CD4-positive, alpha-beta T cell (primary cell): ENCODE measurements at regions not wholly inside any gene's neighbourhood (a gene's known extent, or its start where the extent isn't known, plus 50 kb on each side); places are given as distances from the start of the nearest gene placed in this dataset.

Experiments
- ATAC-seq: fragments of 200-7000 bp; cut with Tn5 transposase; one replicate; pipeline ENCODE4 v1.10.0; 2022; ENCODE audit warnings: mild to moderate bottlenecking; ENCODE audit not compliant: poor library complexity
- CTCF ChIA-PET: fragments of 350-600 bp; sonication (Branson Sonifier 250); formaldehyde crosslinking; loops from one replicate; lab custom pipeline; 2021; ENCODE audit warnings: antibody characterized with exemption, inconsistent platforms; lab: Charles Lee
- POLR2A ChIA-PET: fragments of 350-600 bp; sonication (Branson Sonifier 250); formaldehyde crosslinking; loops from one replicate; lab custom pipeline; 2021; ENCODE audit warnings: antibody characterized with exemption, inconsistent platforms; lab: Charles Lee
- DNase-seq, 14 experiments: peaks; one replicate each; pipeline ENCODE4 v3.0.0-alpha.2; 2013 to 2020; ENCODE audit warnings: mixed read lengths in 2 of 14
- H3K27ac ChIP-seq, 2 donors: one replicate each; pipeline versions ENCODE4 v1.5.1 to v1.7.0; 2013; ENCODE audit warnings: low read length in 2 of 2, low read depth in 1 of 2, mild to moderate bottlenecking in 1 of 2
- H3K27me3 ChIP-seq, 2 experiments: 1 replicate in 1 of 2; 2 replicates in 1 of 2; pipeline versions ENCODE4 v1.6.1 to v1.7.0; 2013; ENCODE audit warnings: low read length in 2 of 2, control low read depth in 1 of 2, mild to moderate bottlenecking in 1 of 2, moderate library complexity in 1 of 2; ENCODE audit not compliant: insufficient read depth in 2 of 2, control insufficient read depth in 1 of 2
- H3K36me3 ChIP-seq: one replicate; pipeline ENCODE4 v1.6.1; 2013; ENCODE audit warnings: low read length, control low read depth; ENCODE audit not compliant: insufficient read depth
- H3K4me1 ChIP-seq: one replicate; pipeline ENCODE4 v1.6.1; 2013; ENCODE audit warnings: low read length, control low read depth; ENCODE audit not compliant: insufficient read depth
- H3K4me3 ChIP-seq: one replicate; pipeline ENCODE4 v1.5.1; 2013; ENCODE audit warnings: mild to moderate bottlenecking, low read length, moderate library complexity
- H3K9me3 ChIP-seq, 2 experiments: 1 replicate in 1 of 2; 2 replicates in 1 of 2; pipeline versions ENCODE4 v1.6.1 to v1.7.0; 2013; ENCODE audit warnings: low read length in 2 of 2, mild to moderate bottlenecking in 2 of 2, control low read depth in 1 of 2, moderate library complexity in 1 of 2; ENCODE audit not compliant: control insufficient read depth in 1 of 2, insufficient read depth in 1 of 2
- H3K27ac Mint-ChIP-seq: one replicate; pipeline ENCODE4 v1.8.0; 2020; ENCODE audit warnings: mixed read lengths
- H3K27me3 Mint-ChIP-seq: one replicate; pipeline ENCODE4 v1.8.0; 2021; ENCODE audit warnings: mixed read lengths
- H3K36me3 Mint-ChIP-seq: one replicate; pipeline ENCODE4 v1.8.0; 2021; ENCODE audit warnings: low read depth, mixed read lengths
- H3K4me1 Mint-ChIP-seq: one replicate; pipeline ENCODE4 v1.8.0; 2021; ENCODE audit warnings: low read depth, mixed read lengths
- H3K4me3 Mint-ChIP-seq: one replicate; pipeline ENCODE4 v1.8.0; 2020; ENCODE audit warnings: mild to moderate bottlenecking, mixed read lengths
- H3K9me3 Mint-ChIP-seq: one replicate; pipeline ENCODE4 v1.8.0; 2020; ENCODE audit warnings: mixed read lengths
- intact Hi-C, 2 experiments: fragments of 100-400 bp; cut with DNase I in 1 of 2; cut with micrococcal nuclease in 1 of 2; formaldehyde crosslinking; loops; one replicate each; pipeline versions ENCODE4 v1.15.1 to v1.9.0; 2023 to 2025; cut with DNase I, micrococcal nuclease
- TF ChIP-seq, protein P1 (sequence below): fragments of 200-600 bp; IDR thresholded peaks from one replicate; pipeline ENCODE4 v1.8.0; 2022; ENCODE audit warnings: antibody characterized with exemption, mild to moderate bottlenecking

DNA sequence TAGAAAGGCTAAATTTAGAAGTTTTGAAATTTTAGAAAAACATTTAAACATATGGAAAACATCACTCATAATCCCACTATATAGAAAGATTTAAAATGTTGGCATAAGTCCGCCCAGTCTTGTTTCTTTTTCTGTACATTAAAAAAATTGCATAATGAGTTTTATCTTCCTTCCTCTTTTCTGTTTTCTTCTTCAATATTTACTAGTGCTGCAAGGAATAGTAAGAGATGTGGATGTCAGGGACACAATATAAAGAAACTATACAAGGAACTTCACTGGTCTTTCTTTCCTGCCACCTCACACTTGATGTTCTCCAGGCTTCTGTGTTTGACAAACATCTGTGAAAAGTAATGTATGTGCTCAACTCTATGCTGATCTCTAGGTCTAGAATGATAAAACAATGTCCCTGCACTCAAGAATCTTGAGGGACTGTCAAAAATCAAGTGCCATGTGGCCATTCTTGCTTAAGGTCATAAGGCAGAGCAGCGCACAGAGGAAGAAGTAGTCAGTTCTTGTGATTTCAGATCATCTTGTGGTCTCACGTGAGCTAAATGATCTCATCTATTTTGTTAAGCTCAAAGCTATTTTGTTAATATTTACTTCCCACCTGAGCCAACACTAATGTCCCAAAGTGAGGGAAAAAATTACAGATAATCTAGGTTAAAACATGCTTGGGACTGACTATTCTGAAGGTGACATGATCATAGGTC lies 186.9 kb upstream of the OBI1 start:
- Mint-ChIP-seq H3K9me3 (no peaks in the 10 kb centered on the region), H3K4me3 (no peak overlapping the region), H3K27ac (no peak overlapping the region), H3K27me3 (peaks cover 19% of the 10 kb centered on the region), H3K4me1 (no peaks in the 10 kb centered on the region), H3K36me3 (no peaks in the 10 kb centered on the region)
- Histone ChIP-seq H3K9me3 (no peaks in the 10 kb centered on the region), H3K4me3 (no peak overlapping the region), H3K4me1 (no peaks in the 10 kb centered on the region), H3K36me3 (no peaks in the 10 kb centered on the region), H3K27ac (no peak overlapping the region), H3K27me3 (no peaks in the 10 kb centered on the region)
- ChIA-PET POLR2A (no interaction called here), CTCF (no interaction called here)
- DNase-seq (no peak), ATAC-seq (no peak)
- TF ChIP-seq, protein P1, sequence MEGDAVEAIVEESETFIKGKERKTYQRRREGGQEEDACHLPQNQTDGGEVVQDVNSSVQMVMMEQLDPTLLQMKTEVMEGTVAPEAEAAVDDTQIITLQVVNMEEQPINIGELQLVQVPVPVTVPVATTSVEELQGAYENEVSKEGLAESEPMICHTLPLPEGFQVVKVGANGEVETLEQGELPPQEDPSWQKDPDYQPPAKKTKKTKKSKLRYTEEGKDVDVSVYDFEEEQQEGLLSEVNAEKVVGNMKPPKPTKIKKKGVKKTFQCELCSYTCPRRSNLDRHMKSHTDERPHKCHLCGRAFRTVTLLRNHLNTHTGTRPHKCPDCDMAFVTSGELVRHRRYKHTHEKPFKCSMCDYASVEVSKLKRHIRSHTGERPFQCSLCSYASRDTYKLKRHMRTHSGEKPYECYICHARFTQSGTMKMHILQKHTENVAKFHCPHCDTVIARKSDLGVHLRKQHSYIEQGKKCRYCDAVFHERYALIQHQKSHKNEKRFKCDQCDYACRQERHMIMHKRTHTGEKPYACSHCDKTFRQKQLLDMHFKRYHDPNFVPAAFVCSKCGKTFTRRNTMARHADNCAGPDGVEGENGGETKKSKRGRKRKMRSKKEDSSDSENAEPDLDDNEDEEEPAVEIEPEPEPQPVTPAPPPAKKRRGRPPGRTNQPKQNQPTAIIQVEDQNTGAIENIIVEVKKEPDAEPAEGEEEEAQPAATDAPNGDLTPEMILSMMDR = no peak
- intact Hi-C loops = no loop called here

DNA sequence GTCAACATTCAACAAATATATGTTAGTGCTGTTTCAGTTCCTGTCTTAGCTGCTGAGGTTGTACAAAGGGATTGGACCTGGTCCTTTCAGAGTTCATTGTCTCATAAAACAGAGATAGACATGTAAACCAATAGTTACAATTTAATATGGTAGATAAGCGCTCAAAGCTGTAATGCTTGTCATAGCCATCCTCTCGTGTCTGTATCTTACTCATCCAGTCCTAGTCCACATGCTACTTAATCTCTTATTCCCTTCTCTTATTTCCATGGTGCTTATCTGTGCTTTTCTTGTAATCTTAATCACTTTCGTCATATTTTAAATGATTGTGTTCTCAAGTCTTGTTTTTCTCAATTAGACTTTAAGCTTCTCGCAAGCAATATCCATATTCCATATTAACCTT lies 185.2 kb upstream of the OBI1 start:
- ATAC-seq (no peak), DNase-seq (no peak)
- H3K36me3 Mint-ChIP-seq = no peaks in the 10 kb centered on the region
- H3K27me3 Mint-ChIP-seq = peaks cover 22% of the 10 kb centered on the region
- no peaks in the 10 kb centered on the region for H3K4me1 Mint-ChIP-seq
- H3K27me3 ChIP-seq = no peaks in the 10 kb centered on the region
- TF ChIP-seq, protein P1 = no peak
- H3K9me3 Mint-ChIP-seq = no peaks in the 10 kb centered on the region
- H3K9me3 ChIP-seq = no peaks in the 10 kb centered on the region
- POLR2A ChIA-PET = no interaction called here
- H3K27ac ChIP-seq = no peak overlapping the region
- H3K36me3 ChIP-seq = no peaks in the 10 kb centered on the region
- no peak overlapping the region for H3K4me3 ChIP-seq
- H3K4me3 Mint-ChIP-seq = no peak overlapping the region
- no peak overlapping the region for H3K27ac Mint-ChIP-seq
- no peaks in the 10 kb centered on the region for H3K4me1 ChIP-seq
- CTCF ChIA-PET = no interaction called here
- intact Hi-C loops = no loop called here

DNA sequence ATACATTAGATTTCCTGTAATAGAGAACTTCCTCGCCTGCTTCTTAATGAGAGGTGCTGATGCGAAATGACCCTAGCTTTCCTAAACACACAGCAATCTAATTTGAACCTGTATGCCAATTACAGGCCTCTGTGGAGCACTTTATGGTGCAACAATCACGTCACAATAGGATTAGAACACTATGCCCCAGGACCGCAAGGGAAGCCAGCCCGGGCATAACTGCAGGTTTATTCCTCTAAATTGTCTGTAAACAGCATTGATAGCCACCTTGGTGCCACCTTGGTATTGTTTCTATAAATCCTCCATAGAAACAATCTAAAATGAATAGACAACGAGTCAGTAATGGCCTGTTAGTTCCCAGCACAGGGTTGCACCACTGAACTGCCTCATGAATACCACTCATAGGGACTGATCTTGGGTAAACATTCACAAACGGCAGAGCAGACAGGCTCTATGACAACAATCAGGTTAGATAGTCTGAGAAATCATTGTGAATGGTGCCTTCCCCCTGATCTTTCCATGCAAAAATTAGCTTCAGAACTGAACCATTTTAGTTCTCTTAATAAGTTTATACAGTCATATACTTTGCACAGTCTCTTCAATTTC lies 182.5 kb upstream of the OBI1 start:
- H3K9me3 Mint-ChIP-seq = no peaks in the 10 kb centered on the region
- peaks cover 20% of the 10 kb centered on the region for H3K27me3 Mint-ChIP-seq
- Histone ChIP-seq H3K9me3 (no peaks in the 10 kb centered on the region), H3K4me1 (no peaks in the 10 kb centered on the region), H3K36me3 (no peaks in the 10 kb centered on the region), H3K27me3 (no peaks in the 10 kb centered on the region), H3K27ac (no peak overlapping the region), H3K4me3 (no peak overlapping the region)
- CTCF ChIA-PET = no interaction called here
- no peak overlapping the region for H3K4me3 Mint-ChIP-seq
- TF ChIP-seq, protein P1 = no peak
- no peaks in the 10 kb centered on the region for H3K36me3 Mint-ChIP-seq
- DNase-seq (no peak), ATAC-seq (no peak)
- H3K4me1 Mint-ChIP-seq = no peaks in the 10 kb centered on the region
- no peak overlapping the region for H3K27ac Mint-ChIP-seq
- POLR2A ChIA-PET = no interaction called here
- intact Hi-C loops = no loop called here
